ENCODE measurements at regions not wholly inside any gene's neighbourhood (a gene's known extent, or its start where the extent isn't known, plus 50 kb on each side); places are given as distances from the start of the nearest gene placed in this dataset.

GRCh38 chr1:65486613-65487012, 66.1 kb downstream of the LEPR start:
- no peaks in the 10 kb centered on the region for H3K9me3 ChIP-seq (ENCODE audit: control insufficient read depth, low read length)
- no peaks in the 10 kb centered on the region for H3K36me3 ChIP-seq (ENCODE audit: control insufficient read depth, insufficient read depth, low read length, severe bottlenecking)
- peaks cover 18% of the 10 kb centered on the region for H3K4me1 ChIP-seq (ENCODE audit: control insufficient read depth, insufficient read depth, low read length)
- H3K4me3 ChIP-seq (ENCODE audit: low read length), result no peak overlapping the region
- no peak for DNase-seq (ENCODE audit: low read depth)
- H3K9ac ChIP-seq (ENCODE audit: low read length), result no peak overlapping the region
- no peaks in the 10 kb centered on the region for H3K27me3 ChIP-seq (replicated peaks; ENCODE audit: control insufficient read depth, insufficient read depth, low read length)

GRCh38 chr1:65489481-65489880, 69.0 kb downstream of the LEPR start:
- Histone ChIP-seq H3K27me3 (replicated peaks; ENCODE audit: control insufficient read depth, insufficient read depth, low read length) (no peaks in the 10 kb centered on the region), H3K4me1 (ENCODE audit: control insufficient read depth, insufficient read depth, low read length) (peaks cover 18% of the 10 kb centered on the region), H3K4me3 (ENCODE audit: low read length) (no peak overlapping the region), H3K36me3 (ENCODE audit: control insufficient read depth, insufficient read depth, low read length, severe bottlenecking) (no peaks in the 10 kb centered on the region), H3K9ac (ENCODE audit: low read length) (no peak overlapping the region), H3K9me3 (ENCODE audit: control insufficient read depth, low read length) (no peaks in the 10 kb centered on the region)
- peak; percentile 54 for DNase-seq (ENCODE audit: low read depth)

- H3K36me3 ChIP-seq (ENCODE audit: control insufficient read depth, insufficient read depth, low read length, severe bottlenecking), result no peaks in the 10 kb centered on the region
- no peaks in the 10 kb centered on the region for H3K9me3 ChIP-seq (ENCODE audit: control insufficient read depth, low read length)
- H3K9ac ChIP-seq (ENCODE audit: low read length), result peak overlapping the region; percentile 21
- peaks cover 18% of the 10 kb centered on the region for H3K4me1 ChIP-seq (ENCODE audit: control insufficient read depth, insufficient read depth, low read length)
- no peaks in the 10 kb centered on the region for H3K27me3 ChIP-seq (replicated peaks; ENCODE audit: control insufficient read depth, insufficient read depth, low read length)
- H3K4me3 ChIP-seq (ENCODE audit: low read length), result no peak overlapping the region
- peak; percentile 56 for DNase-seq (ENCODE audit: low read depth)
Observed at GRCh38 chr1:65490231-65491009, 70.0 kb downstream of the LEPR start.

GRCh38 chr1:65491472-65491871, 71.0 kb downstream of the LEPR start:
- DNase-seq (ENCODE audit: low read depth), result no peak
- Histone ChIP-seq H3K4me1 (ENCODE audit: control insufficient read depth, insufficient read depth, low read length) (peaks cover 18% of the 10 kb centered on the region), H3K27me3 (replicated peaks; ENCODE audit: control insufficient read depth, insufficient read depth, low read length) (no peaks in the 10 kb centered on the region), H3K9me3 (ENCODE audit: control insufficient read depth, low read length) (no peaks in the 10 kb centered on the region), H3K36me3 (ENCODE audit: control insufficient read depth, insufficient read depth, low read length, severe bottlenecking) (no peaks in the 10 kb centered on the region), H3K9ac (ENCODE audit: low read length) (no peak overlapping the region), H3K4me3 (ENCODE audit: low read length) (no peak overlapping the region)

GRCh38 chr1:65493802-65494201, 73.3 kb downstream of the LEPR start:
- Histone ChIP-seq H3K4me1 (ENCODE audit: control insufficient read depth, insufficient read depth, low read length) (peaks cover 21% of the 10 kb centered on the region), H3K9ac (ENCODE audit: low read length) (no peak overlapping the region), H3K9me3 (ENCODE audit: control insufficient read depth, low read length) (no peaks in the 10 kb centered on the region), H3K4me3 (ENCODE audit: low read length) (no peak overlapping the region), H3K27me3 (replicated peaks; ENCODE audit: control insufficient read depth, insufficient read depth, low read length) (no peaks in the 10 kb centered on the region), H3K36me3 (ENCODE audit: control insufficient read depth, insufficient read depth, low read length, severe bottlenecking) (no peaks in the 10 kb centered on the region)
- peak; percentile 66 for DNase-seq (ENCODE audit: low read depth)

GRCh38 chr1:65494671-65495070, 74.2 kb downstream of the LEPR start:
- Histone ChIP-seq H3K4me1 (ENCODE audit: control insufficient read depth, insufficient read depth, low read length) (peaks cover 17% of the 10 kb centered on the region), H3K4me3 (ENCODE audit: low read length) (no peak overlapping the region), H3K36me3 (ENCODE audit: control insufficient read depth, insufficient read depth, low read length, severe bottlenecking) (no peaks in the 10 kb centered on the region)

GRCh38 chr1:65495137-65495536, 74.7 kb downstream of the LEPR start:
- Histone ChIP-seq H3K27me3 (replicated peaks; ENCODE audit: control insufficient read depth, insufficient read depth, low read length) (no peaks in the 10 kb centered on the region), H3K4me1 (ENCODE audit: control insufficient read depth, insufficient read depth, low read length) (peaks cover 13% of the 10 kb centered on the region)
- DNase-seq (ENCODE audit: low read depth), result peak; percentile 27

More at GRCh38 chr1:65494671-65495070, 74.2 kb downstream of the LEPR start:
- DNase-seq (ENCODE audit: low read depth), result no peak
- Histone ChIP-seq H3K9me3 (ENCODE audit: control insufficient read depth, low read length) (no peaks in the 10 kb centered on the region), H3K9ac (ENCODE audit: low read length) (no peak overlapping the region), H3K27me3 (replicated peaks; ENCODE audit: control insufficient read depth, insufficient read depth, low read length) (no peaks in the 10 kb centered on the region)

GRCh38 chr1:65497256-65497830, 76.9 kb downstream of the LEPR start:
- Histone ChIP-seq H3K9me3 (ENCODE audit: control insufficient read depth, low read length) (no peaks in the 10 kb centered on the region), H3K9ac (ENCODE audit: low read length) (no peak overlapping the region), H3K36me3 (ENCODE audit: control insufficient read depth, insufficient read depth, low read length, severe bottlenecking) (no peaks in the 10 kb centered on the region), H3K4me3 (ENCODE audit: low read length) (no peak overlapping the region), H3K27me3 (replicated peaks; ENCODE audit: control insufficient read depth, insufficient read depth, low read length) (no peaks in the 10 kb centered on the region), H3K4me1 (ENCODE audit: control insufficient read depth, insufficient read depth, low read length) (peaks cover 3% of the 10 kb centered on the region)
- no peak for DNase-seq (ENCODE audit: low read depth)

More at GRCh38 chr1:65495137-65495536, 74.7 kb downstream of the LEPR start:
- no peaks in the 10 kb centered on the region for H3K36me3 ChIP-seq (ENCODE audit: control insufficient read depth, insufficient read depth, low read length, severe bottlenecking)
- no peaks in the 10 kb centered on the region for H3K9me3 ChIP-seq (ENCODE audit: control insufficient read depth, low read length)
- H3K4me3 ChIP-seq (ENCODE audit: low read length), result no peak overlapping the region
- no peak overlapping the region for H3K9ac ChIP-seq (ENCODE audit: low read length)

GRCh38 chr1:65503427-65503826, 83.0 kb downstream of the LEPR start:
- H3K9me3 ChIP-seq (ENCODE audit: control insufficient read depth, low read length), result peaks cover 5% of the 10 kb centered on the region
- no peaks in the 10 kb centered on the region for H3K36me3 ChIP-seq (ENCODE audit: control insufficient read depth, insufficient read depth, low read length, severe bottlenecking)
- no peak overlapping the region for H3K4me3 ChIP-seq (ENCODE audit: low read length)
- H3K4me1 ChIP-seq (ENCODE audit: control insufficient read depth, insufficient read depth, low read length), result peaks cover 18% of the 10 kb centered on the region
- no peaks in the 10 kb centered on the region for H3K27me3 ChIP-seq (replicated peaks; ENCODE audit: control insufficient read depth, insufficient read depth, low read length)
- no peak overlapping the region for H3K9ac ChIP-seq (ENCODE audit: low read length)
- no peak for DNase-seq (ENCODE audit: low read depth)

- Histone ChIP-seq H3K9me3 (ENCODE audit: control insufficient read depth, low read length) (peaks cover 13% of the 10 kb centered on the region), H3K4me3 (ENCODE audit: low read length) (no peak overlapping the region), H3K36me3 (ENCODE audit: control insufficient read depth, insufficient read depth, low read length, severe bottlenecking) (no peaks in the 10 kb centered on the region), H3K9ac (ENCODE audit: low read length) (no peak overlapping the region), H3K27me3 (replicated peaks; ENCODE audit: control insufficient read depth, insufficient read depth, low read length) (no peaks in the 10 kb centered on the region), H3K4me1 (ENCODE audit: control insufficient read depth, insufficient read depth, low read length) (peaks cover 18% of the 10 kb centered on the region)
- DNase-seq (ENCODE audit: low read depth), result no peak
Observed at GRCh38 chr1:65504263-65504662, 83.8 kb downstream of the LEPR start.

GRCh38 chr1:65505547-65506300, 85.3 kb downstream of the LEPR start:
- Histone ChIP-seq H3K4me3 (ENCODE audit: low read length) (peak overlapping the region; percentile 44), H3K27me3 (replicated peaks; ENCODE audit: control insufficient read depth, insufficient read depth, low read length) (no peaks in the 10 kb centered on the region), H3K4me1 (ENCODE audit: control insufficient read depth, insufficient read depth, low read length) (peaks cover 29% of the 10 kb centered on the region), H3K36me3 (ENCODE audit: control insufficient read depth, insufficient read depth, low read length, severe bottlenecking) (no peaks in the 10 kb centered on the region), H3K9ac (ENCODE audit: low read length) (peak overlapping the region; percentile 12), H3K9me3 (ENCODE audit: control insufficient read depth, low read length) (peaks cover 13% of the 10 kb centered on the region)
- DNase-seq (ENCODE audit: low read depth), result no peak
